IMR-90 (cell line): ENCODE measurements at regions not wholly inside any gene's neighbourhood (a gene's known extent, or its start where the extent isn't known, plus 50 kb on each side); places are given as distances from the start of the nearest gene placed in this dataset.

Experiments
- ATAC-seq: fragments of 200-7000 bp; cut with Tn5 transposase; 2 replicates; pipeline ENCODE4 v1.9.1; 2020; ENCODE audit warnings: low read depth, mild to moderate bottlenecking, moderate library complexity
- BruUV-seq: library from RNA; stranded (reverse); fragments of 400-500 nt; replicated peaks from 2 replicates; lab custom pipeline; 2021; lab: Mats Ljungman, UMichigan
- CTCF ChIA-PET: fragments of 300-600 bp; formaldehyde crosslinking; extraction: SDS; loops from one replicate; lab custom pipeline; 2021; ENCODE audit warnings: antibody characterized with exemption; lab: Yijun Ruan, JAX
- POLR2A ChIA-PET: fragments of 300-600 bp; sonication (Branson Sonifier 250); formaldehyde crosslinking; loops from one replicate; lab custom pipeline; 2022; ENCODE audit warnings: antibody characterized with exemption; ENCODE audit not compliant: unreplicated experiment; lab: Charles Lee
- DNase-seq: peaks from one replicate; pipeline ENCODE4 v3.0.0; 2013
- H2AFZ ChIP-seq: replicated peaks from 2 replicates; pipeline ENCODE3; 2013; ENCODE audit warnings: low read length, mild to moderate bottlenecking; ENCODE audit not compliant: poor library complexity
- H2AK5ac ChIP-seq: 2 replicates; pipeline ENCODE4 v1.6.1; 2013; ENCODE audit warnings: low read depth, low read length, inconsistent platforms
- H2AK9ac ChIP-seq: replicated peaks from 2 replicates; pipeline ENCODE3; 2013; ENCODE audit warnings: mild to moderate bottlenecking, low read depth, low read length, moderate library complexity; ENCODE audit not compliant: poor library complexity
- H2BK120ac ChIP-seq: 2 replicates; pipeline ENCODE4 v1.6.1; 2013; ENCODE audit warnings: low read depth, low read length, inconsistent platforms
- H2BK15ac ChIP-seq: 3 replicates; pipeline ENCODE4 v1.6.1; 2013; ENCODE audit warnings: low read depth, low read length, inconsistent platforms
- H2BK20ac ChIP-seq: 2 replicates; pipeline ENCODE4 v1.6.1; 2013; ENCODE audit warnings: low read depth, mild to moderate bottlenecking, inconsistent platforms, low read length, moderate library complexity
- H2BK5ac ChIP-seq: 2 replicates; pipeline ENCODE4 v1.6.1; 2013; ENCODE audit warnings: mild to moderate bottlenecking, low read depth, low read length, inconsistent platforms; ENCODE audit not compliant: poor library complexity, severe bottlenecking
- H3K14ac ChIP-seq: replicated peaks from 2 replicates; pipeline ENCODE4 v1.6.1; 2013; ENCODE audit warnings: low read depth, low read length, inconsistent platforms
- H3K18ac ChIP-seq: 2 replicates; pipeline ENCODE4 v1.6.1; 2013; ENCODE audit warnings: low read depth, low read length, control low read depth
- H3K23ac ChIP-seq: 2 replicates; pipeline ENCODE4 v1.6.1; 2013; ENCODE audit warnings: low read depth, low read length, inconsistent platforms
- H3K27ac ChIP-seq: 2 replicates; pipeline ENCODE4 v1.5.1; 2013; ENCODE audit warnings: mild to moderate bottlenecking, control low read depth, low read length; ENCODE audit not compliant: insufficient read depth
- H3K27me3 ChIP-seq: 2 replicates; pipeline ENCODE4 v1.6.1; 2013; ENCODE audit warnings: low read length; ENCODE audit not compliant: control insufficient read depth, insufficient read depth
- H3K36me3 ChIP-seq: 2 replicates; pipeline ENCODE4 v1.6.1; 2013; ENCODE audit warnings: low read length, mixed read lengths; ENCODE audit not compliant: control insufficient read depth, insufficient read depth
- H3K4ac ChIP-seq: 2 replicates; pipeline ENCODE4 v1.6.1; 2013; ENCODE audit warnings: low read depth, low read length, inconsistent platforms
- H3K4me1 ChIP-seq: 2 replicates; pipeline ENCODE4 v1.6.1; 2013; ENCODE audit warnings: low read length, mixed read lengths; ENCODE audit not compliant: control insufficient read depth, insufficient read depth
- H3K4me2 ChIP-seq: 2 replicates; pipeline ENCODE4 v1.6.1; 2013; ENCODE audit warnings: low read depth, mild to moderate bottlenecking, control low read depth, low read length, moderate library complexity
- H3K4me3 ChIP-seq: 2 replicates; pipeline ENCODE4 v1.5.1; 2013; ENCODE audit warnings: low read depth, mild to moderate bottlenecking, control low read depth, low read length, moderate library complexity; ENCODE audit not compliant: insufficient read depth
- H3K56ac ChIP-seq: 2 replicates; pipeline ENCODE4 v1.6.1; 2013; ENCODE audit warnings: low read length, inconsistent platforms; ENCODE audit not compliant: insufficient read depth; ENCODE audit errors: extremely low read depth
- H3K79me1 ChIP-seq, 2 experiments: 2 replicates each; pipeline ENCODE4 v1.6.1; 2013; ENCODE audit warnings: low read length in 2 of 2, inconsistent platforms in 1 of 2, low read depth in 1 of 2
- H3K9ac ChIP-seq: 2 replicates; pipeline ENCODE4 v1.6.1; 2013; ENCODE audit warnings: low read depth, low read length, control low read depth
- H3K9me1 ChIP-seq: 2 replicates; pipeline ENCODE4 v1.6.1; 2013; ENCODE audit warnings: low read length, inconsistent platforms; ENCODE audit not compliant: insufficient read depth
- H3K9me3 ChIP-seq: 2 replicates; pipeline ENCODE4 v1.6.1; 2013; ENCODE audit warnings: low read length; ENCODE audit not compliant: control insufficient read depth, insufficient read depth
- H4K20me1 ChIP-seq: 2 replicates; pipeline ENCODE4 v1.6.1; 2013; ENCODE audit warnings: low read length, inconsistent platforms; ENCODE audit not compliant: insufficient read depth
- H4K5ac ChIP-seq: 2 replicates; pipeline ENCODE4 v1.6.1; 2013; ENCODE audit warnings: mild to moderate bottlenecking, low read depth, low read length, control low read depth
- H4K8ac ChIP-seq, 2 experiments: 2 replicates each; pipeline ENCODE4 v1.6.1; 2013; ENCODE audit warnings: low read depth in 2 of 2, low read length in 2 of 2, control low read depth in 1 of 2, inconsistent platforms in 1 of 2
- H4K91ac ChIP-seq: 2 replicates; pipeline ENCODE4 v1.6.1; 2013; ENCODE audit warnings: low read depth, low read length, inconsistent platforms; ENCODE audit not compliant: insufficient read depth
- BHLHE40 ChIP-seq: fragments of 150-350 bp; IDR thresholded peaks from 2 replicates; pipeline ENCODE4 v1.6.1; 2016; ENCODE audit warnings: mild to moderate bottlenecking, low read depth, low read length
- CEBPB ChIP-seq: IDR thresholded peaks from 2 replicates; pipeline ENCODE4 v1.6.1; 2012; ENCODE audit warnings: low read depth, low read length, improper control_type of control experiment
- CHD1 ChIP-seq: IDR thresholded peaks from 2 replicates; pipeline ENCODE4 v1.6.1; 2012; ENCODE audit warnings: low read depth, low read length, improper control_type of control experiment
- CTCF ChIP-seq: conservative IDR thresholded peaks from 2 replicates; pipeline ENCODE4 v1.5.1; 2012; ENCODE audit warnings: mild to moderate bottlenecking, low read depth, low read length, improper control_type of control experiment
- ELK1 ChIP-seq: fragments of 150-350 bp; IDR thresholded peaks from 2 replicates; pipeline ENCODE4 v1.6.1; 2016; ENCODE audit warnings: low read depth, mild to moderate bottlenecking, low read length, moderate library complexity, borderline replicate concordance
- FOS ChIP-seq: fragments of 150-350 bp; IDR thresholded peaks from 2 replicates; pipeline ENCODE4 v1.6.1; 2016; ENCODE audit warnings: low read depth, low read length
- MAFK ChIP-seq: IDR thresholded peaks from 2 replicates; pipeline ENCODE4 v1.6.1; 2012; ENCODE audit warnings: low read depth, low read length, improper control_type of control experiment
- MAZ ChIP-seq: IDR thresholded peaks from 2 replicates; pipeline ENCODE4 v1.6.1; 2012; ENCODE audit warnings: low read depth, mild to moderate bottlenecking, low read length, improper control_type of control experiment, moderate library complexity, borderline replicate concordance
- MXI1 ChIP-seq: IDR thresholded peaks from 2 replicates; pipeline ENCODE4 v1.6.1; 2012; ENCODE audit warnings: low read depth, mild to moderate bottlenecking, low read length, moderate library complexity, borderline replicate concordance
- NFE2L2 ChIP-seq: fragments of 150-350 bp; IDR thresholded peaks from 2 replicates; pipeline ENCODE4 v1.6.1; 2016; ENCODE audit warnings: low read depth, mild to moderate bottlenecking, low read length
- POLR2A ChIP-seq: IDR thresholded peaks from 2 replicates; pipeline ENCODE4 v1.6.1; 2012; ENCODE audit warnings: mild to moderate bottlenecking, low read depth, low read length
- RAD21 ChIP-seq: IDR thresholded peaks from 2 replicates; pipeline ENCODE4 v1.6.1; 2012; ENCODE audit warnings: low read length, improper control_type of control experiment
- RCOR1 ChIP-seq: IDR thresholded peaks from 2 replicates; pipeline ENCODE4 v1.6.1; 2012; ENCODE audit warnings: mild to moderate bottlenecking, low read length, improper control_type of control experiment; ENCODE audit not compliant: insufficient replicate concordance
- RFX5 ChIP-seq: IDR thresholded peaks from 2 replicates; pipeline ENCODE4 v1.8.0; 2012; ENCODE audit warnings: low read depth, mild to moderate bottlenecking, low read length, moderate library complexity
- SMC3 ChIP-seq: fragments of 150-350 bp; IDR thresholded peaks from 2 replicates; pipeline ENCODE4 v1.6.1; 2016; ENCODE audit warnings: low read depth, mild to moderate bottlenecking, antibody characterized with exemption, low read length, moderate library complexity
- USF2 ChIP-seq: fragments of 150-350 bp; IDR thresholded peaks from 2 replicates; pipeline ENCODE4 v1.6.1; 2017; ENCODE audit warnings: mild to moderate bottlenecking, antibody characterized with exemption, low read length, low read depth
- WGBS, 2 experiments: methylation state at CpG; one replicate each; pipeline versions ENCODE4 v1.1.5 to v1.1.7; 2013; ENCODE audit warnings: missing lambda C conversion rate in 2 of 2; ENCODE audit not compliant: insufficient read length in 1 of 2; ENCODE audit errors: extremely low coverage in 2 of 2; 5-methylcytosine and 5-hydroxymethylcytosine counted together
- dilution Hi-C: fragments of 300-500 bp; cut with HindIII; formaldehyde crosslinking; loops from one replicate; pipeline ENCODE4 v1.14.3; 2018; ENCODE audit warnings: low sequenced_read_pairs; ENCODE audit not compliant: unreplicated experiment
- in situ Hi-C: fragments of 300-500 bp; cut with MboI; formaldehyde crosslinking; loops from 3 replicates; pipeline ENCODE4 v1.14.3; 2019; ENCODE audit warnings: low sequenced_read_pairs, inconsistent platforms, mixed read lengths
- intact Hi-C: fragments of 100-400 bp; cut with micrococcal nuclease; formaldehyde crosslinking; loops from 2 replicates; pipeline ENCODE4 v1.10.0; 2022

- no peak overlapping the region for H3K23ac ChIP-seq
- CTCF ChIA-PET, result no interaction called here
These were observed 472.0 kb downstream of the DCDC2C start for GRCh38 chr2:4175343-4175742.

More at GRCh38 chr2:4175343-4175742, 472.0 kb downstream of the DCDC2C start:
- H3K9ac ChIP-seq, result no peak overlapping the region
- BruUV-seq, result no TSS peak
- H2AFZ ChIP-seq, result no peak overlapping the region
- H3K79me1 ChIP-seq, result no peaks in the 10 kb centered on the region
- H4K8ac ChIP-seq, result no peak overlapping the region
- no peak overlapping the region for H3K14ac ChIP-seq
- dilution Hi-C loops, result no loop called here
- peaks cover 13% of the 10 kb centered on the region for H3K9me3 ChIP-seq
- no peak overlapping the region for H2AK9ac ChIP-seq
- H2BK15ac ChIP-seq, result no peak overlapping the region
- no peak overlapping the region for H3K18ac ChIP-seq
- H3K4me1 ChIP-seq, result no peaks in the 10 kb centered on the region
- in situ Hi-C loops, result no loop called here
- H3K27ac ChIP-seq, result no peak overlapping the region
- no peak overlapping the region for H2BK120ac ChIP-seq
- no peaks in the 10 kb centered on the region for H4K20me1 ChIP-seq
- H3K4me2 ChIP-seq, result no peak overlapping the region
- WGBS, 2 experiments, result no CpG with 5 or more reads among the region's 3 CpGs
- H2BK5ac ChIP-seq, result no peak overlapping the region
- H2AK5ac ChIP-seq, result no peak overlapping the region
- TF ChIP-seq CTCF, result no peak
- no peak for TF ChIP-seq POLR2A
- no peak for TF ChIP-seq MAFK
- no peak for TF ChIP-seq NFE2L2
- TF ChIP-seq USF2, result no peak
- TF ChIP-seq SMC3, result no peak
- no peak for TF ChIP-seq BHLHE40
- TF ChIP-seq MXI1, result no peak
- TF ChIP-seq RAD21, result no peak
- no peak for TF ChIP-seq ELK1
- TF ChIP-seq CHD1, result no peak
- TF ChIP-seq CEBPB, result no peak
- no peak for TF ChIP-seq RCOR1
- TF ChIP-seq MAZ, result no peak
- TF ChIP-seq FOS, result no peak
- no peak for TF ChIP-seq RFX5
- DNase-seq (no peak), ATAC-seq (no peak)
- no peaks in the 10 kb centered on the region for H3K27me3 ChIP-seq
- H3K9me1 ChIP-seq, result no peaks in the 10 kb centered on the region
- no peak overlapping the region for H4K5ac ChIP-seq
- no peak overlapping the region for H3K56ac ChIP-seq
- POLR2A ChIA-PET, result no interaction called here
- H3K4ac ChIP-seq, result no peak overlapping the region
- H3K4me3 ChIP-seq, result no peak overlapping the region
- no peak overlapping the region for H4K91ac ChIP-seq
- intact Hi-C loops, result no loop called here
- H2BK20ac ChIP-seq, result no peak overlapping the region
- H3K36me3 ChIP-seq, result no peaks in the 10 kb centered on the region
